ENCODE measurements at regions not wholly inside any gene's neighbourhood (a gene's known extent, or its start where the extent isn't known, plus 50 kb on each side); places are given as distances from the start of the nearest gene placed in this dataset.

DNA sequence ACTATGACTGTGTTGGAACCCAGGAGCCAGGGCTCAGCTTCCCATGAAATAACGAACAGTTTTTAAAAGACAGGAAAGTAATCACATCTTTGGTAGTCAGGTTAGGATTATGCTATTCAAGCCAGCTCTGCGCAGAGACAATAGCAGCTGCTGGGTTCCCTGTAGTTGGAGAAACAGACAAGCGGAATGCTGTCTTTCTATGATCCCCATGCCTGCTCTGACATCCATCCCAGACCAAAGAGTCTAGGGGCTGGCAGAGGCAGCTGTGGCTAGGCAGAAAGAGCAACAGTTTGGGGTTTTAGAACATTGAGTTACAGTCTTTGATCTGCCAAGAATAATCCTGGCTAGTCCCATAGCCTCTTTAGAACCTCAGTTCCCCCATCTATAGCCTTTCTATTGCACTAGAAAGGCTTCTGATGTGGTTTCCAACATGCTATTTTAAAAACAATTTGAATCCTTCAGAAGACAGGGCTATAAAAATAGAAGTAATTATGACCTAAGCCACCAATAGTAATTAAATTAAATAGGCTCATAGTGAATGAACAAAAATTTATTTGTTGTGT is 146.8 kb downstream of the MTX2 start:
- Histone ChIP-seq H3K4me1 (no peaks in the 10 kb centered on the region), H3K27ac (no peak overlapping the region), H3K36me3 (no peaks in the 10 kb centered on the region), H3K9me3 (no peaks in the 10 kb centered on the region), H3K4me3 (no peak overlapping the region), H3K27me3 (peaks cover 0 to 6% of the 10 kb centered on the region in 2 donors)
- 74 to 83% methylated on average over 3 of the region's 3 CpGs for WGBS, 2 donors
- TF ChIP-seq EP300 (IDR thresholded peaks at IDR 0.05) (no peak), POLR2A (IDR thresholded peaks at IDR 0.05) (no peak)
- TF ChIP-seq, protein P1, sequence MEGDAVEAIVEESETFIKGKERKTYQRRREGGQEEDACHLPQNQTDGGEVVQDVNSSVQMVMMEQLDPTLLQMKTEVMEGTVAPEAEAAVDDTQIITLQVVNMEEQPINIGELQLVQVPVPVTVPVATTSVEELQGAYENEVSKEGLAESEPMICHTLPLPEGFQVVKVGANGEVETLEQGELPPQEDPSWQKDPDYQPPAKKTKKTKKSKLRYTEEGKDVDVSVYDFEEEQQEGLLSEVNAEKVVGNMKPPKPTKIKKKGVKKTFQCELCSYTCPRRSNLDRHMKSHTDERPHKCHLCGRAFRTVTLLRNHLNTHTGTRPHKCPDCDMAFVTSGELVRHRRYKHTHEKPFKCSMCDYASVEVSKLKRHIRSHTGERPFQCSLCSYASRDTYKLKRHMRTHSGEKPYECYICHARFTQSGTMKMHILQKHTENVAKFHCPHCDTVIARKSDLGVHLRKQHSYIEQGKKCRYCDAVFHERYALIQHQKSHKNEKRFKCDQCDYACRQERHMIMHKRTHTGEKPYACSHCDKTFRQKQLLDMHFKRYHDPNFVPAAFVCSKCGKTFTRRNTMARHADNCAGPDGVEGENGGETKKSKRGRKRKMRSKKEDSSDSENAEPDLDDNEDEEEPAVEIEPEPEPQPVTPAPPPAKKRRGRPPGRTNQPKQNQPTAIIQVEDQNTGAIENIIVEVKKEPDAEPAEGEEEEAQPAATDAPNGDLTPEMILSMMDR (IDR thresholded peaks at IDR 0.05), result no peak
- no peak for DNase-seq (ENCODE audit: low spot score in 2 of 2)

DNA sequence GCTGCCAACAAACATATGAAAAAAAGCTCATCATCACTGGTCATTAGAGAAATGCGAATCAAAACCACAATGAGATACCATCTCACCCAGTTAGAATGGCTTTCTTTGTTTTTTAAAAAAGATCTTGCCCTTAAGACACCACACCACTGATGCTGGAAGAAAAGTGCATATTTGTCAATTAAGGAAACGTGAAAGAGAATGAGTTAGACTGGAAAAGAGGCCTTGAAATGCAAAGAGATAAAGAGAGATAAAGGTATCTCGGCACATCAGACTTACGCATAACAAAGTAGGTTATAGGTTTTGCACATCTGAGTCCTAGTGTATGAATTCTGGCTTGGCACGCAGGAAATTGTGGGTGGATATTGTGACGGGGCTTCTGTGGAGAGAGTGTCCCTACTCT is 149.5 kb downstream of the MTX2 start:
- Histone ChIP-seq H3K27me3 (peaks cover 0 to 6% of the 10 kb centered on the region in 2 donors), H3K4me1 (no peaks in the 10 kb centered on the region), H3K36me3 (no peaks in the 10 kb centered on the region), H3K27ac (no peak overlapping the region), H3K4me3 (no peak overlapping the region), H3K9me3 (no peaks in the 10 kb centered on the region)
- 87 to 88% methylated on average over 6 of the region's 6 CpGs for WGBS, 2 donors
- no peak for DNase-seq (ENCODE audit: low spot score in 2 of 2)
- no peak for TF ChIP-seq EP300 (IDR thresholded peaks at IDR 0.05)
- TF ChIP-seq, protein P1 (IDR thresholded peaks at IDR 0.05), result no peak
- no peak for TF ChIP-seq POLR2A (IDR thresholded peaks at IDR 0.05)

DNA sequence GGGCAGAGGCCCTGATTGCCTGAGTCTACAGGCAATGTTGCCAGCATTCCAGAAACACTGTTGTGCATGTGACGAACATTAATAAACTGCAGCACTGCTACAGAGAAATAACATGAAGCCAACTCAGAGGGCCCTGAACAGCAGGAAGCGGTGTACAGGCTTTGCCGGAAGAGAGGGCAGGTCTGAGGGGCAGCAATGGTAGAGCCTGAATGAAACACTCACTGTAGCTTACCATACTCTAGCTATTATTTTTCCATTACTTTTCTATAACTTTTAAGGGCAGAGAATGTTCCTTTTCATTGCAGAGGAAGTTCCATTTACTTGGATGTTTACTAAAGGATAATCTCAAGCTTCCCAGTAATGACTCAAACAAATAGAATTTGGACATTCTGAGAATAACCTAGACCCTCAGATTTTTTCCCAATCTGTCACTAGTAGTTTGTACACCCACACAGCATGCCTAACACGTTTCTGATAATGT is 150.4 kb downstream of the MTX2 start:
- TF ChIP-seq, protein P1 (IDR thresholded peaks at IDR 0.05), result no peak
- TF ChIP-seq POLR2A (IDR thresholded peaks at IDR 0.05) (no peak), EP300 (IDR thresholded peaks at IDR 0.05) (no peak)
- Histone ChIP-seq H3K27ac (peak overlapping the region in 1 of 4 donors; percentile 43), H3K4me3 (no peak overlapping the region), H3K4me1 (no peaks in the 10 kb centered on the region), H3K9me3 (no peaks in the 10 kb centered on the region), H3K27me3 (peaks cover 0 to 6% of the 10 kb centered on the region in 2 donors), H3K36me3 (no peaks in the 10 kb centered on the region)
- 65 to 70% methylated on average over 4 of the region's 4 CpGs for WGBS, 2 donors
- DNase-seq (ENCODE audit: low spot score in 2 of 2), result no peak

DNA sequence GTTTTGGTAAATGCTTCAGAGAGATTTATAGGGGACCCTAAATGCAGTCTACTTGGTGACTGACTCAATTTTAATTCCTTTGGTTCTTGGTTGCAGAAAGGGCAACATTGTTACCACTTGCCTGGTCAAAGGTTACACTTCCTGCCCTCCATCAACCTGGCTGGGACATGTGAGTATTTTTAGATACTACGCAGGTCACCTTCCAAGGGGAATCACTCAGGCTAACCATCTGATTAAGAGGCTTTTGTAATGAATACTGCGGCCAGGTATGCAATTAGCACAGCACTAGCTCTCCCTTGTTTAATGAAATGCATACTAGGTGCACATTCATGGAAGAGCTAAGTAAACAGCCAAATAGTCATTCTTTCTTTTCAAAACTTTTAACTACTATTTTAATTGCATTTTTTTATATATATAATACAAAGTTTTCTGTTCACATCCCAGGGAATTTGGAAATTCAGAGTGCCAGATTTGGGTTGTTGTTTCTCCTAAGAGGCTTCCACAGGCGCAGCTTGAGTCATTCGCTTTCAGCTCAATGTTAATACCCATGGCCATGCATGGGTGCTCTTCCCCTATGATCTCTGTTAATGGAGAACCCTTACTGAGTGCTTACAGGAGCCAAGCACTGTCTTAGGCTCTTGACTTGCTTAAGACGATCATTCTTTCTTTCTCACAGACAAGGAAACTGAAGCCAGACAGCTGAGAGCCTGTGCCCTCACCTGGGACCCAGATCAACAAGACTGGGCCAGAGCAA is 152.2 kb downstream of the MTX2 start:
- Histone ChIP-seq H3K27ac (no peak overlapping the region), H3K9me3 (no peaks in the 10 kb centered on the region), H3K4me1 (no peaks in the 10 kb centered on the region), H3K36me3 (no peaks in the 10 kb centered on the region), H3K27me3 (no peaks in the 10 kb centered on the region), H3K4me3 (no peak overlapping the region)
- TF ChIP-seq, protein P1 (IDR thresholded peaks at IDR 0.05), result no peak
- TF ChIP-seq POLR2A (IDR thresholded peaks at IDR 0.05) (no peak), EP300 (IDR thresholded peaks at IDR 0.05) (no peak)
- no peak for DNase-seq (ENCODE audit: low spot score in 2 of 2)
- WGBS, 2 donors, result 80 to 82% methylated on average over 5 of the region's 5 CpGs

DNA sequence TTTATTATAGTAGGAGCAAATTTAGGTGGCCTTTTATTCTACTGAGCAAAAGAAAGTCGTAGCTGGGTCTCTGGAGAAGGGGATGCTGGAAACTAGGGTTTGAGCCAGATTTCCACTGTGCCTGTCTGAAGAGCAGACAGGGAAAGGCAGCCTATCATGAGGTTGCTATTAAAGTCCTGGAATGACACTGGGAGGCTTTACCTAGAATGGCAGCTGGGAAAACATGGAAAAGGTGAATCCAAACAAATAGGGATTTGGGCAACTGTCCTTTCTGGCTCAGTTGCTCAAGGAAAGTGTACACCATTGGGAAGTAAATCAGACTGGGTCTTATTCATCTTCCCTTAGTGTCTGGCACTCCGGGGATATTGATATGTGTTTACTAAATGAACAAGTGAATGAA is 154.6 kb downstream of the MTX2 start:
- Histone ChIP-seq H3K27me3 (no peaks in the 10 kb centered on the region), H3K27ac (no peak overlapping the region), H3K9me3 (no peaks in the 10 kb centered on the region), H3K4me3 (no peak overlapping the region), H3K4me1 (no peaks in the 10 kb centered on the region), H3K36me3 (no peaks in the 10 kb centered on the region)
- 31 to 35% methylated on average over 2 of the region's 2 CpGs for whole genome bisulfite sequencing, 2 donors
- TF ChIP-seq, protein P1 (IDR thresholded peaks at IDR 0.05), result no peak
- no peak for DNase-seq (ENCODE audit: low spot score in 2 of 2)
